A172 (cell line): ENCODE measurements at regions not wholly inside any gene's neighbourhood (a gene's known extent, or its start where the extent isn't known, plus 50 kb on each side); places are given as distances from the start of the nearest gene placed in this dataset.
"Not testable (repeated sequence)": the region's sequence is repeated elsewhere in the genome, so short reads cannot be mapped to it uniquely, and the experiment has no call there.

ENCODE experiments used
- DNase-seq: peaks from one replicate; pipeline ENCODE4 v3.0.0-alpha.2; 2015; ENCODE audit warnings: low spot score

GRCh38 chr4:164318350-164318749, 435.6 kb upstream of the SMIM31 start:
- DNase-seq: no peak

DNA sequence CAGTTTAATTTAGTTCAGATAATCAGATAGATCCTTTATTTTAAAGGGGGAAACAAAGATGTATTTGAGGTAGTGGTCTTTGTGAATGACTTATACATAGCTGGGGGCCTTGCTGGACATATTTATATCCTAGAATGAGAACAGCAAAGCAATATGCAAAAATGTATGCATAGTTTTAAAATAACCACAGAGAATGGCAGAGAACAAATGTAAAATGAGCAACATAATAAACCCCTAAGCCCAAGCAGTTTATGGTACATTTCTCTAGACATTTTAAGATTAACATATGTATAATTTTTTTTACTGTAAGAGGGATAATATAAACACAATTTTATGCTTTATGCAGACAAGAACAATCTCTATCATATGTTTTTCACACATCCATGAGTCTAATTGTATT, 434.2 kb upstream of the SMIM31 start:
- DNase-seq: no peak

- no peak for DNase-seq
These were observed 433.1 kb upstream of the SMIM31 start for GRCh38 chr4:164320847-164321246.

DNA sequence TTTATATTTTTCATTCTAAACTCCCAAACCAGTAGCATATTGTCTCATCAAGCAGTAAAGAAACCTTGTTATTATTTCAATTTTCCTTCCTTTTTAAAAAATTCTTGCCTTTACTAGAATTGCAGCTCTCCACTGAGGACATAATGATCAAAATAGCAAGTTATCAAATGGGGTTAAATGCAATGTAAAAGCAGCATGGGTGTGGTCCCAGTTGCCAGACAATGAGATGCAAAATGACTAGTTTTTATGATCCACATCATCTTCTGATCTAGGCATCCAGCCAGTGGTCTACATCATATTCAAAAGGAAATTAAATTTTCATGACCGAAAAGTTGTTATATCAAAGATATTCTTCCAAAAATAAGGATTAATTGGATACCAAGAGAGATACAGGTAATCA, 427.9 kb upstream of the SMIM31 start:
- no peak for DNase-seq

GRCh38 chr4:164337219-164337944, 416.5 kb upstream of the SMIM31 start:
- DNase-seq: no peak

DNA sequence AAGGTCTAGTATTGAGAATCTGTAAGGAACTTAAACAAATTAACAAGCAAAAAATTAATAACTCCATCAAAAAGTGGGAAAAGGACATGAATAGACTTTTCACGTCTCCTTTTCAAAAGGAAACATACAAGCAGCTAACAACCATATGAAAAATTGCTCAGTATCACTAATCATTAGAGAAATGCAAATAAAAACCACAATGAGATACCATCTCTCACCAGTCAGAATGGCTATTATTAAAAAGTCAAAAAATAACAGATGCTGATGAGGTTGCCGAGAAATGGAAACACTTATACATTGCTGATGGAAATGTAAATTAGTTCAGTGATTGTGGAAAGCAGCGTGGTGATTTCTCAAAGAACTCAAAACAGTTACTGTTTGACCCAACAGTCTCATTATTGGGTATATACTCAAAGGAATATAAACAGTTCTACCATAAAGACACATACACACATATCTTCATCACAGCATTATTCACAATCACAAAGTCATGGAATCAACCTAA, 410.4 kb upstream of the SMIM31 start:
- DNase-seq: no peak

GRCh38 chr4:164345756-164346155, 408.2 kb upstream of the SMIM31 start:
- DNase-seq: no peak

DNA sequence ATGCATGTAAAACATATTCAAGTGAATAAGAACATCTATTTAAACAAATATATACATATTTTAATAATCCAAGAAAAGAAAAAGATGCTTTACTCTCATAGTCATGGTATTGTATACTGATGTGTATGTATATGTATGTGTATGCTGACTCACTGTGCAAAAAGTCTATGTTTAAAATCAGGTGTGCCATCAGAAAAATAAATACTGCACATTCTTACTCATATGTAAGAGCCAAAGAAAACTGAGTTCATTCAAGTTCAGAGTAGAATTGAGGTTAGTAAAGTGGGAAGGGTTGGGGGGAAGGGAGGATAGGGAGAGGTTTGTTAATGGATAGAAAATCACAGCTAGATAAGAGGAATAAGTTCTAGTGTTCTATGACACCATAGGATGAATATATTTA, 403.9 kb upstream of the SMIM31 start:
- no peak for DNase-seq

GRCh38 chr4:164350716-164351115, 403.2 kb upstream of the SMIM31 start:
- DNase-seq: not testable (repeated sequence)

GRCh38 chr4:164357957-164358356, 396.0 kb upstream of the SMIM31 start:
- DNase-seq: peak; percentile 13

DNA sequence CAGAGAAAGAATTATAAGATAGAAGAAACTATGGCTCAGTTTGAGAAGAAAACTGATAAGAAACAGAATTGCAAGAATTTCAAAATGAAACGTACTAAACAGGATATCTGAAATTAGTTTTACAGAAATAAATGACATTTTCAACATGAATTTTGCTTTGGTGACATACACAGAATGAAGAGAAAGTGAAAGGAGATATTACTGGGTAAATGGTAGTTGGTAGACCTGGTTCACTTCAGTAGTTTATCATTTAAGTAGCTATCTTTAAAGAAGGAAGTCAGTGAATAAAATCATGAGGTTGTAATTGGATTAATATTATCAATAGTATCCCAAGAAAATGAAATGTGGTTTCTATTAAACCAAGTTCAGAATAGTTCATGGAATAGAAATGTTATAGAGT, 395.5 kb upstream of the SMIM31 start:
- DNase-seq: no peak

- no peak for DNase-seq
These were observed 394.1 kb upstream of the SMIM31 start for GRCh38 chr4:164359881-164360280.

DNA sequence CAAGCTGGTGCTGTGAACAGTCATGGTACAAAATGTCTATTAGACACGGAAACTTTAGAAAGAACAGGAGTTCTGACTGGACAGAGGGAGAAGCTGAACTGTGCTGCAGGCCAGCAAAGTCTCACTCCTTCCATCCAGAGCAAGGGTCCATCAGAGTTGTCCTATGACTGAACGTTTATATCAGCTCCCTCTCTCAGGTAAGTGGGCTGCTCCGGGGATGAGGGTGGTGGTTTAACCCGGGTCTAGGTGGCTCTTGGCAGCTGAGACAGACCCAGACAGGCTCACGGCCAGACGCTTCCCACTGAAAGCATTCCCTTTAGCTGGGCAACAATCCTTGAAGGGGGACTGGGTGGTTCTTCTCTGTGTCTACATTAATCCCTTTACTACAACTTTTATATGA, 385.0 kb upstream of the SMIM31 start:
- DNase-seq: no peak

DNA sequence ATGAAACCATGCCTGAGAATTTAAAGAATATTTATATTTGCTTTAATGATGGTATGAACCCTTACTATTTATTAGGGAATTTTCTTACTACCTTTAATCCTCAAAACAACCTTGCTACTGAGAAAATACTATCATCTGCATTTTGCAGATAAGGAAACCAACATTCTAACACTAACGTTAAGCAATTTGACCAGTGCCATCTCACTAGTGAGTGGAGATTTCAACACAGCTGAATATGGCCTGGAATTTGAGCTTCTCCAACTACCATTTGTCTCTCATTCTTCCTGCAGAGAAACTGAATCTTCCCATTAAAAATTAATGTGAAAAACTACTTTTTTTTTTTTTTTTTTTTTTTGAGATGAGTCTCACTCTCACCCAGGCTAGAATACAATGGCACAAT, 380.9 kb upstream of the SMIM31 start:
- DNase-seq: no peak

GRCh38 chr4:164377277-164377676, 376.7 kb upstream of the SMIM31 start:
- no peak for DNase-seq

DNA sequence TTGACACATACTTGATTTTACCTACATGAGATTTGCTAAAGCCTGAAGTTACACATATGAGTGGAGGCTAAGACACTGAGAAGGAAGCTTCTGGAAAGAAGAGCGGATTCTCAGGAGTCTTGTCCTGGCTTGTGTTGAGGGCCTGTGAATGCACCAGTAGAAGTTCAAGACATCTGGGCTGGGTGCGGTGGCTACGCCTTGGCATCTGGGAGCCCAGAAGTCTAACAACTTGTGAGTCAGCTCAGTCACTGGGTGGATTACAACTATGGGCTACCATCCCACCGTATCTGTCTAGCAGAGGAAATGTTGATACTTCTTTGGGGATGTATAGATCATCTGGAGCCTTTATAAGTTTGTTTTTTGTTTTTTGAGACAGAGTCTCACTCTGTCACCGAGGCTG, 375.6 kb upstream of the SMIM31 start:
- no peak for DNase-seq

- no peak for DNase-seq
These were observed 374.2 kb upstream of the SMIM31 start for GRCh38 chr4:164379694-164380093.

DNA sequence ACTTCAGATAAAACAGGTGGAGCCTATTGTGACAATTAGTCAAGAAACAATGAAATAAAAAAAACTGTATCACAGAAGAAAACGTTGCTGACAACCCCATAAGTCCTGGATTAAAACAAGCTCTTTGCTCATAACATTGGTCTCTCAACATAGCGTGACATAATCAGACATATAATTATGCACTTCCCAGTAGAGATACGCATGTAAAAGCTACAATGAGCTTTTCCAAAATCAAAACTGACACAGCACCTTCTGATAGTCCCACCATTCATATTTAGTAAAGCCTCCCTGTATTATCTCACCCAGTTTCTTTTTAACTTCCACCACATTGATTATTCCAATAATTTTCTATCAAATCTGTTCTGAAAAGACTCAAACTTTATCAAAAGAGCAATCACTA, 372.1 kb upstream of the SMIM31 start:
- DNase-seq: no peak

- no peak for DNase-seq
These were observed 370.9 kb upstream of the SMIM31 start for GRCh38 chr4:164383058-164383357.

- DNase-seq: no peak
These were observed 370.3 kb upstream of the SMIM31 start for GRCh38 chr4:164383358-164384220.

- no peak for DNase-seq
These were observed 369.5 kb upstream of the SMIM31 start for GRCh38 chr4:164384416-164384815.

GRCh38 chr4:164396439-164396838, 357.5 kb upstream of the SMIM31 start:
- peak; percentile 5 for DNase-seq

DNA sequence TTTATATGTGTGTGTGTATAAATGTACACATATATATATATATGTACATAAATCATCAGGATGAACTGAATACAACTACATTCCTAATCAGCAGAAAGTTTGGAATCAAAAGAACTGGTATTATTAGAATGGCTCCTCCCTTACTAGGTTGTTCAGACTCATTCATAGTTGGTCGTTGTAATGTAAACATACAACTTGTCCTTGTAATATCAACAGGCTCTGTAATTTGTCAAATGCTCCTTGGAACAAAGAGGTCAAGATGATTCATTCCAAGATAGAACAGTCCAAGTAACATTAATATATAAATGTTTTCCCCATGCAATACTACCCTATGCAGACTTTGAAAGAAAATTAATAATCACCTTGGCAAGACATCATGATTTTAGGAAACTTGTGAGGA, 351.4 kb upstream of the SMIM31 start:
- no peak for DNase-seq
